Effector CD8-positive, alpha-beta T cell (primary cell): ENCODE measurements at regions not wholly inside any gene's neighbourhood (a gene's known extent, or its start where the extent isn't known, plus 50 kb on each side); places are given as distances from the start of the nearest gene placed in this dataset.
"Not testable (repeated sequence)": the region's sequence is repeated elsewhere in the genome, so short reads cannot be mapped to it uniquely, and the experiment has no call there.

Experiments used
- DNase-seq: peaks from one replicate; lab custom pipeline; 2025; lab: John Stamatoyannopoulos, UW

DNA sequence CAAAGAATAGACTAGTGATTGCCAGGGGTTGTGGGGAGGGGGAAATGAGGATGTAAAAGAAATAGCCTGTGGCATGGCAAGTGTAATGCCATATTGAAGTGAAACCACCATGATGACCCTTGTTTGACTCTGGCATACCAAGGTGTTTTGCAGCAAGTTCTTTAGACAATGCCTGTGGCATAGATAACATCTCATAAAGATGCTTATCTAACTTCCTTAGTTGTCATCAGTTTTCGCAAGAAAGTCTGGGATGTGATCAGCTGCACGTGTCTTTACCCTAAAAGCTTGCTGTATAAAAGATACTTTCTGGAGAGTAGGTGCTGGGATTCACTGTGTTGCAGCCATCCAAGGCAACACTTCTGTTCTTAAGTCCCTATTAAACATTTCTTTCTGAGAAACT, 176.1 kb upstream of the MAGEB16 start:
- no peak for DNase-seq

DNA sequence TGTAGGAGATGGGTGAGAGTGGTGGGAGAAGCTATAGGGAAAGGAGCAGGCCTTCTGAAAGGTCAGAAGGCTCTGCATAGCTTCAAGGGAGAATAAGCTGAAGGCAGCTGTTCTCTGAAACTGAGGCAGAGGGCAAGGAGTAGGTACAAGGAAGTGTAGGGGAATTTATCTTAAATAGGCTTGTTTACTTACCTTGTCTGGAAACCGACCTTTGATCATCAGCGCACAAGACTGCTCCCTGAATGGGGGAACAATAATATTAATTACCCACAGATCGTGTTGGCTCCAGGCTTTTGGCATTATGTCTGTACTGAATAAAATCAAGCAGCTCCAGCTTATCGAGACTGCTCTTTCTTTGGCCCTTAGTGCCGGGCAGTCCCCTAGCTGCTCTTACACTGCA, 175.5 kb upstream of the MAGEB16 start:
- no peak for DNase-seq

DNA sequence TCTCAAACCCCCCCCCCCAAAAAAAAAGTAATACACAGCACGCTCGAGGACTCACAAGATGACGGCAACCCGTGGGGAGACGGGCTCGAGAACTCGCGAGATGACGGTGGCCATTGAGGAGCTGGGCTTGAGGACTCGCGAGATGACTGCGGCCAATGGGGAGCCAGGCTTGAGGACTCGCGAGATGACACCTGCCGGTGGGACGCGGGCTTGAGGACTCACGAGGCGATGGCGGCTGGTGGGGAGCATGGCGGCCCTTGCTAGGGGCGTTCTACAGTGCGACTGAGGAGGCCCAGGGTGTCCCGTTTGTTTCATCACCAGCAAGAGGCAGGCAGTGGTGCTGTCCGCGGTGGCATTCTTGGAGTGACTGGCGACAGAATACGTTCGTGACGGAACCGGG, 172.4 kb upstream of the MAGEB16 start:
- no peak for DNase-seq

DNA sequence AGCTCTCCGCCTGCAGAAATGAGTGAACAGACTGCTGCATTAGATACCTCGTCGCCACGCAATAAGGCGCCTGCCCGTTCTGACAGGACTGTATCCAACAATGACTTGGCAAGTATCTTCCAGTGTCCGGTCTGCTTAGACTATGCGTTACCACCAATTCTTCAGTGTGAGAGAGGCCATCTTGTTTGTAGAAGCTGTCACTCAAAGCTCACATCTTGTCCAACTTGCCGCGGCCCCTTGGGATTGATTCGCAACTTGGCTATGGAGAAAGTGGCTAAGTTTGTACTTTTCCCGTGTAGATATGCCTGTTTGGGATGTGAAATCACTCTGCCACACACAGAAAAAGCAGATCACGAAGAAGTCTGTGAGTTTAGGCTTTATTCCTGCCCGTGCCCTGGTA, 172.0 kb upstream of the MAGEB16 start:
- no peak for DNase-seq

DNA sequence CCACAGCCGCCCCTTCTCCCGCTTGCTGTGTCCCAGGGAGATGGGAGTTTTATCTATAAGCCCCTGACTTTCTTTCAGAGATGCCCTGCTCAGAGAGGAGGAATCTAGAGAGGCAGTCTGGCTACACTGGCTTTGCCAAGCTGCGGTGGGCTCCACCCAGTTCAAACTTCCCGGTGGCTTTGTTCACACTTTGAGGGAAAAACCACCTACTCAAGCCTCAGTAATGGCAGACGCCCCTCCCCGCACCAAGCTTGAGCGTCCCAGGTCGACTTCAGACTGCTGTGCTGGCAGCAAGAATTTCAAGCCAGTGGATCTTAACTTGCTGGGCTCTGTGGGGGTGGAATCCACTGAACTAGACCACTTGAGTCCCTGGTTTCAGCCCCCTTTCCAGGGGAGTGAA, 162.2 kb upstream of the MAGEB16 start:
- not testable (repeated sequence) for DNase-seq

DNA sequence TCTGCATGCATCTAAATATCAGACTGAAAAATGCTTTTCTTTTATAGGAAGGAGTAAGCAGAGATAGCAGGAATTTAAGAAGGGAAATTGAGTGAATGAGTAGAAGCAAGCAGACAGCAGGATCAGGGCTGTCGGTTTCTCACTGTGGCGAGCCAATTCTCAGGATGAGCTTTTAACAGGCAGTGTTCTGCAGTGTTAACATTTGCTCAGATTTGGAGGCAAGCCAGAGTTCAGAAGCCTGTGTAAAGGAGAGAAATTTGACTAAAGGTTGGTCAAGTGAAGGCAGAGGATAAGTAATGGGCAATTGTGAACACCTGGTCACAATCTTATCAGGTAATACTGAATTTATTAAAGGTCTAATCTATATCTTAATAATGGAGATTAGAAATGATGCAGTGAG, 133.3 kb upstream of the MAGEB16 start:
- DNase-seq: no peak

DNA sequence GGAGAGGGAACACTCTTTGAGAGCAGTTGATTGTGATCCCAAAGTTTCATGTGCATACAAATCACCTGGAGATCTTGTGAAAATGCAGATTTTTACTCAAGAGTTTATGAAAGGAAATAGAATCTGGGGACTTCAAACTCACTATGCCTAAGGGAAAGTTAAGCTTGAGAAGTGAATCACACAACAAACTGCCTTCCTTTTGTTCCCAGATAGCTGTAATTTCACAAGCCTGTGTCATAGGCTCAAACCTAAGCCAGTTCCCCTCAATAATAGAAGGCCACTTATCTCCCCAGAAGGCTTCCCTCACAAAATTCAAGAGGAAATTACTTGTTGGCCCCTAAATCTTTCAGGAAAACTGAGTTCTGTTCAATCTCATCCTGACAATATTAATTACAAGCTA, 132.8 kb upstream of the MAGEB16 start:
- no peak for DNase-seq

DNA sequence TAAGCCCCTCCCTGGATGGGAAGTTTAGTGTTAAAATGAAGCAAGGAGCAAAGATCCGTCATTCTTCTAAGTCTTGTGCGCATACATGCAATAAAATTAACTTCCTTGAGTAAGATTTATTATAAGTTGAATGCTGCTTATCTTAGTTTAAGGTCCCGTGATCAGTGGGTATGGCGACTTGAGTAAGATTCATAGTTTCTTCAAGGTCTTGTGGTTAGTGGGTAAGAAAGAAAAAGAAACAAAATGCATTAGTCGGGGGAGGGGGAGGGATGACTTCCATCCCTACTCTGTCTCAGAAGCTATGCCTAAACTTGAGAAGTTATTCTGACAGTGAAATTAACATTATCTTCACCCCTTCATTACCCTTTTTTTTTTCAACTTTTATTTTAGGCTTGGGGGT, 127.3 kb upstream of the MAGEB16 start:
- DNase-seq: no peak

DNA sequence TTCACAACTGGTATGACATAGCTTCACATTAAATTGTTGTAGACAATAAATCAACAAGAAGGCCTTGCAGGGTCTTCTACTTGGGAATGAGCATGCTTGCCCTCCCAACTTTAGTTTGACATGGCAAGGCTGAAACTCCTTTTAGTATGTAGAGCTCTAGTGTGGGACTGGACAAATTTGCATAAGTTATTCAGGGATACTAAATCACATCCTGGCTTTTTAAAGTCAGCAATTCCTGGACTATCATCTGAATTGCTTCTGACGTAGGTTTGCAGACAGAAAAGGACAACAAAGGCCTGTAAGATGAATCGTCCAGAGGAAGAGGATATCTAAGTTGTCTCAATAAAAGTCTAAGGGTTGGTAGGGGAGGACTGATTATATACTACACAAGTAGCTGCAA, 123.0 kb upstream of the MAGEB16 start:
- no peak for DNase-seq

DNA sequence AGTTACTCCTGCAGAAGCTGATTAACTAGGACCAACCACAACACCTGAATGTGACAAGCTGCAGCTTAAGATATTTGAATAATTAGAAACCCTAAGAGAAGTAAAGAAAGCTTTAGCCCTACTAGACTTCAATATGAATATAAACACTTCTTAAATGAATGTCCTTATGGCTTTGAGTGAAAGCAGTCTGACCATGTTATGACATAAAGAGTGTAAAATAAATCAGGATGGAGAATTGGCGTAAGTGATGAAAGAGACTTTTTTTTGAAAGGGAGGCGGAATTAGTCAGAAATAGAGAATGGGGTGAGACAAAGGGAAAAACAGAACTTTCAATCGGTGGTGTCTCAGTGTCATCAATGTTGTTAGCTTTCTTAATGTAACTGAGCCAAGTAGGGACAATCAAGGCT, 117.2 kb upstream of the MAGEB16 start:
- DNase-seq: no peak

DNA sequence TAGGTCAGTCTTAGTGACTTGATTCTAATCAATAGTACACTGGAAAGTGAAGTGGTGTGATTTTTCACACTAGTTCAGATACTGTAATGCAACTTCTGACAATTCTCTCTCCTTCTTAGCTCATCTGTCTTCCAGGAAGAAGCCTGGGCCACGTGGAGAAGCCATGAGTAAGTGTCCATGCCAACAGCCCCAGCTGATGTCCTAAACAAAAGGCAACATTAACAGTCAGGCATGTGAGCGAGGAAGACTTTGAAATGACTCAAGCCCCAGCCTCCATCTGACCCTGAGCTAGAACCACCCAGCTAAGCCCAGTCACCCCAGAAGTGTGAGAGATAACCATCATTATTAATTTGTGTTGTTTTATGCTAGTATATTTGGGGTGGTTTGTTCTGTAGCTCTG, 115.7 kb upstream of the MAGEB16 start:
- DNase-seq: no peak

DNA sequence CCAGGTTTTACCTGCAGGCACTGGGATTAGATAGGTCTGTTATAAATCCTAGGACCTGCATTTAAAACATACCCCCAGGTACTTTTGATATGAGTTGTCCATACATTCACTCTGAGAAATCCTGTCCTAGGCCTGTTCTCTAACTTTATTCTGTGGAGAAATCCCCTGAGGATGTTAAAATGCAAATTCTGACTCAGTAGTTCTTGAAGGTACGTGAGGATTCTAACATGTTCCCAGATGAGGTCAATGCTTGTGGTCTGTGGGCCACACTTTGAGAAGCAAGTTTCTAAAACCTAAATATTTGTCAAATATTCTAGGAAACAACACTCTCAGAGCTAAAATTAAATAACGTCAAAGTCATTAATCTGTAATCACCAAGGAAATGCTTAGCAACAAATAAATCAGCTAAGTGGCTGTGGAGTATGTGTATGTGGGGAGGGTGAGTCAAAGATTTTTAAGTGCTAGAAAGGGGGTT, 101.3 kb upstream of the MAGEB16 start:
- DNase-seq: no peak

DNA sequence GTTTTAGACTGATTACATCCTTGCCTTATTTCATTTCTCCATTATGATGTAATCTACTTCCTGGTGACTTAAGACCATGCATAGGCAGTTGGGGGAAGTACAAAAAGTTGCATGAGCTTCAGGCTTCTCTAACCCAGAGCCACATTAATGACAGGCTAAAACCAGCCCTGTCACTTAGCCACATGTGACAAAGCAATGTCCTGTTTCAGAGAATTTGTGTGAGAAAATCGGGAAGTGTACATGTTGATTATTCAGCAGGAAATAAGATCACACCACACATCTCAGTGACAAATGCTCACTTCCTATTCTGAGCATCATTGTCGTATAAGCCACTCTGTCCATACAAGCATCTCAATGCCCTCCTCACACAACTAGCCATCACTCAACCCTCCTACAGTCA, 98.5 kb upstream of the MAGEB16 start:
- DNase-seq: no peak

DNA sequence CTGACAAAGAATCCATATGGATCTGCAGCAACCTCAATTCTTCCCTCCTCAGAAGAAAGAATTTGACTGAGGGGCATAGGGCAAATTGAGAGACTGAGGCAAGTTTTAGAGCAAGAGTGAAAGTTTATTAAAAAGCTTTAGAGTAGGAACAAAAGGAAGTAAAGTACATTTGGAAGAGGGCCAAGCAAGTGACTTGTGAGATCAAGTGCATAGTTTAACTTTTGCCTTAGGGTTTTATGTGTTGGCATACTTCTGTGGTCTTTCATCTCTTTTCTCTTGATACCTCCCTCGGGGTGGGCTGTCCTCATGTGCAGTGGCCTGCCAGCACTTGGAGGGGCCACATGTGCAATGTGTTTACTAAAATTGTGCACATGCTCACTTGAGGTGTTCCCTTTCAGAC, 98.0 kb upstream of the MAGEB16 start:
- no peak for DNase-seq

DNA sequence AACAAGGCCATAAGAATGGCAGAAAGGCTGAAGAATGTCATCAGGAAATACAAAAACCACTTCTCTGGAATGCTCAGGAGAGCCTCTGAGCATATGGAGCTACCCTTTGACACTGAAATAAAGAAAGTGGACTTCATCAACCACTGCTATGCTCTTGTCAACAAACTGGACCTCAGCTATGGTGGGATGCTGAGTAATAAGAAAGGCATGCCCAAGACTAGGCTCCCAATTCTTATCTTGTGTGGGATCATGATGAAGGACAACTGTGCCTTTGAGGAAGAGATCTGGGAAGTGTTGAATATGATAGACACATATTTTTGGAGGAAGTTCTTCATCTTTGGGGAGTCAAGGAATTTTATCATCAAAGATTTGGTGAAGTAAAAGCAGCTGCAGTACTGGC, 86.9 kb upstream of the MAGEB16 start:
- no peak for DNase-seq

DNA sequence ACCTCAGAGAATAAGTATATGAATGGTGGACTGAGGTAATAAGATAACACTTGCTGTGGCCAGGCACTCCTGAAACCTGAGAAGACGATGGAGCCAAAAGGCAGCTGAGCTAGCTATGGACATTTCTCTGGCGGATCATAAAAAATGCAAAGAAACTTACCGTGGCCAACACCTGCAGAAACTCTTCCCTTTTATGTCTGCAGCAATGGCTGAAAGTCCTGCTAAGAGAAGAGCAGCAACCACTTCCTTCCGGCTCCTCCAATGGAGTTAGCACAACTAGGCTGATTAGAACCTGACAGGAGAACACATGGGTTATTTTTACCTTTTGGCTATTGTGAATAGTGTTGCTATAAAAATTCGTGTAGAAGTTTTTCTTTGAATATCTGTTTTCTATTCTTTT, 76.0 kb upstream of the MAGEB16 start:
- DNase-seq: no peak

DNA sequence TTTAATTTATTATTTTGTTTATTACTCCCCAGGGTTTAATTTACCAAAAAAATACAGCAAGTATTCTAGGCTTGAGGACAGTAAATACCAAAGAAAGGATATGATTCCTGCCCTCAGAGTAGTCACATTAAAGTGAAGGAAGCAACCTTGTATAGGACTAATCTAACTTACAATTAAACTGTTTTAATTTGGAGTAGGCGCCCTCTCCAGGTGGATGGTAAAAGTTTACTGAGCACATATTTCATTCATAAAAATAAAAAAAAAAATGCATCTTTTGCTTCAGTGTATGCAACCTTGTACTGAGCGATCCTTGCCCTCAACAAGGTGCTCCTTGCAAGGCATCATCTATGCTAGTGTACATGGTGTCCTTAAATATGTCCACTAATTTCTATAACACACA, 72.0 kb upstream of the MAGEB16 start:
- no peak for DNase-seq

DNA sequence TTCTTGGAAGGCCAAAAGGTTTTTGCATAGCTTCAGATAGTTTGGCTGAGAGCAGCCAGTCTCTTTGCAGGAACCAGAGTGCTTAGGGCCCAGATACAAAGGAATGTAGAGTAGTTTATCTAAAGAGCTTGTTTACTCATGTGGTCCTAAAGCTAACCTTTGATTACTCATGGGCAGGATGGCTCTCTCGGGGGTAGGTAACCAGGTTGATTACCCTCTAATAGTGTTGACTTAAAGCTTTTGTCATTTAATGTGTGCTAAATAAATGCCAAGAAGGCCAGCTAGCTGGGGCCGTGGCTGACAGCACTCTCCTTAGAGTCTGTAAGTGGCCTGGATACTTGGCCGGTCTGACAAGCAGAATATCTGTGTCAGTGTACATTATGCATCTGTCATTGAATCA, 69.7 kb upstream of the MAGEB16 start:
- DNase-seq: no peak

DNA sequence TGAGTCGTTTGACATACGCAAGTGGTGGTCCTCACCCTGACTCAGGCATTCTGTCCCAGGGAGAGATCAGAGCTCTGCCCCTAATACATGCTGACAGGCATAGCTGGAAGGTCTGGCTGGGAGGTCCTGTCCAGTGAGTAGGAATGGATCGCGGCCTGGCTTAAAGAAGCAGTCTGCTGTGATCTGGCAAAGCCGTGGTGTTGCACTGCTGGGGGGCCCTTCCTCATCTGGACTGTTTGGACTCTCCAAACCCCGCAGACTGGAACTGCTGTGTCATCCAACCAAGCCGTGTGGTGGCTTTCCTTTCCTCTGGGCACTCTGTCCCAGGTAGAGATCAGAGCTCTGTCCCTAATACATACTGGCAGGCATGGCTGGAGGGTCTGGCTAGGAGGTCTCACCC, 64.3 kb upstream of the MAGEB16 start:
- DNase-seq: no peak

DNA sequence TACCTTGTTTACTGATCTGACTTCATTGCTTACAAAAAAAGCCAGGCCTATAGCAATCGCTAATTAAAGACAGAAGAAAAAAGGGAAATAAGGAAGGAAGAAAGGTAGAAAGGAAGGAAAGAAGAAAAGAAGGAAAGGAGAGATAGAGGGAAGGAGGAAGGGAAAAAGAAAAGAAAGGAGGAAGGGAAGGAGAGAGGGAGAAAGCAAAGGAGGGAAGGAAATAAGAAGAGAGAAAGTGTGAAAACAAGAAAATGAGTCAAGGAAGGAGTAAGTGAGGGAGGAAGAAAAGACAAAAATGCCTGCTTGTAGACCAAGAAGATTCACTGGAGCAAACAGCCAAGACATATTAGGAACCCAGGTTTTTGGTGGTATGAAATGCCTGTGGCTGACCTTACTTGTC, 57.0 kb upstream of the MAGEB16 start:
- DNase-seq: no peak

DNA sequence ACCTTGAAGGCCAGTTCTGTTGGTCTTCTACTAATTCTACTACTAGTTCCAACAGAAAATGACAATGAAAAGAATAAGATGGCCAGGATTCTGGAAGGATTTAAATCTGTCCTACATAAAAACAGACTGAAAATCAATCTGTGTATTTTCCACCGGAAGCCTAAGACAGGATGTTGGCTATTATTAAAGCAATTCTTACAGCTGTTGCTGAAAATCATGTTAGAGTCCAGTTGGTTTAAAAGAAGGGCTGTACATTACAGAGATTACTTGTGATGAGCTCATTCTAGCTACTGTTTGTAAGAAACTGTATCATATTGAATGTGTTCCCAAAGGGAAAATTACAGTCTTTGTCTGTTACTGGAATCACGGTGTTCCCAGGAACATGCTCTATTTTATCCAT, 54.8 kb upstream of the MAGEB16 start:
- no peak for DNase-seq
